ENCODE measurements at regions not wholly inside any gene's neighbourhood (a gene's known extent, or its start where the extent isn't known, plus 50 kb on each side); places are given as distances from the start of the nearest gene placed in this dataset.
A peak's percentile ranks its signal among the peaks of the same experiment; 100 is the strongest.

- no peak for TF ChIP-seq ZNF645 (tag by site-specific recombination; IDR thresholded peaks at IDR 0.05)
- TF ChIP-seq ZNF654 (tag by site-specific recombination; IDR thresholded peaks at IDR 0.05; ENCODE audit: low read depth): peak; percentile 76
- no peak overlapping the region for H3K4me3 ChIP-seq (ENCODE audit: low read depth, low read length)
- ChIA-PET CTCF (interaction anchor here (0.5 to 2.4 kb wide), 39 partner anchors 9 to 1487 kb away, joined by 3 to 26 read pairs (median 4); partner anchors contain the start of gene TTC29), POLR2A (interaction anchor here (1.2 kb wide), 1 partner anchor 78 kb away, joined by 4 read pairs; no protein-coding TSS in a partner anchor)
- H3K4me1 ChIP-seq (ENCODE audit: control insufficient read depth, insufficient read depth, low read length): no peaks in the 10 kb centered on the region
- no peaks in the 10 kb centered on the region for H3K36me3 ChIP-seq (ENCODE audit: control insufficient read depth in 2 of 2, insufficient read depth in 1 of 2, low read length in 2 of 2)
- no peak overlapping the region for H3K27ac ChIP-seq (ENCODE audit: extremely low read depth, low read depth, low read length)
- H3K9me3 ChIP-seq (ENCODE audit: control insufficient read depth, insufficient read depth, low read depth, low read length): no peaks in the 10 kb centered on the region
Measured at GRCh38 chr4:147096667-147097604, 151.3 kb upstream of the TTC29 start.

- H3K36me3 ChIP-seq (ENCODE audit: control insufficient read depth in 2 of 2, insufficient read depth in 1 of 2, low read length in 2 of 2): no peaks in the 10 kb centered on the region
- ChIA-PET CTCF (interaction anchor here (0.5 kb wide), 1 partner anchor 550 kb away, joined by 5 read pairs; no protein-coding TSS in a partner anchor), POLR2A (no interaction called here)
- H3K4me1 ChIP-seq (ENCODE audit: control insufficient read depth, insufficient read depth, low read length): no peaks in the 10 kb centered on the region
- no peaks in the 10 kb centered on the region for H3K9me3 ChIP-seq (ENCODE audit: control insufficient read depth, insufficient read depth, low read depth, low read length)
- TF ChIP-seq ZSCAN4 (tag by site-specific recombination; IDR thresholded peaks at IDR 0.05) (no peak), ZNF488 (tag by site-specific recombination; IDR thresholded peaks at IDR 0.05) (no peak), PRDM10 (tag by site-specific recombination; IDR thresholded peaks at IDR 0.05) (no peak), BCL6B (tag by site-specific recombination; IDR thresholded peaks at IDR 0.05) (no peak), MEIS1 (CRISPR knock-in tag; IDR thresholded peaks at IDR 0.05; ENCODE audit: borderline replicate concordance) (no peak), ZXDB (tag by site-specific recombination; IDR thresholded peaks at IDR 0.05) (no peak), BCL11A (tag by site-specific recombination; IDR thresholded peaks at IDR 0.05; ENCODE audit: low read depth) (no peak), SP2 (tag by site-specific recombination; IDR thresholded peaks at IDR 0.05) (no peak), ZNF645 (tag by site-specific recombination; IDR thresholded peaks at IDR 0.05) (no peak), ZNF121 (tag by site-specific recombination; IDR thresholded peaks at IDR 0.05) (no peak), ZBTB26 (tag by site-specific recombination; optimal IDR thresholded peaks at IDR 0.05) (no peak), ZNF76 (tag by site-specific recombination; IDR thresholded peaks at IDR 0.05; ENCODE audit: borderline replicate concordance, low read depth) (no peak)
- no peak overlapping the region for H3K27ac ChIP-seq (ENCODE audit: extremely low read depth, low read depth, low read length)
- no peak overlapping the region for H3K4me3 ChIP-seq (ENCODE audit: low read depth, low read length)
Measured at GRCh38 chr4:147101678-147102077, 156.0 kb upstream of the TTC29 start.

All from HEK293 (cell line).